22Rv1 (cell line): ENCODE measurements at regions not wholly inside any gene's neighbourhood (a gene's known extent, or its start where the extent isn't known, plus 50 kb on each side); places are given as distances from the start of the nearest gene placed in this dataset.

Experiments used
- H3K27ac ChIP-seq: fragments of 450-650 bp; 2 replicates; pipeline ENCODE4 v1.5.1; 2017
- ZFX ChIP-seq: fragments of 450-650 bp; IDR thresholded peaks from 2 replicates; pipeline ENCODE4 v1.6.1; 2017; ENCODE audit warnings: antibody characterized with exemption, borderline replicate concordance
- TF ChIP-seq, protein P1 (sequence below): fragments of 450-650 bp; IDR thresholded peaks from 2 replicates; pipeline ENCODE4 v1.5.1; 2017; ENCODE audit warnings: mild to moderate bottlenecking

DNA sequence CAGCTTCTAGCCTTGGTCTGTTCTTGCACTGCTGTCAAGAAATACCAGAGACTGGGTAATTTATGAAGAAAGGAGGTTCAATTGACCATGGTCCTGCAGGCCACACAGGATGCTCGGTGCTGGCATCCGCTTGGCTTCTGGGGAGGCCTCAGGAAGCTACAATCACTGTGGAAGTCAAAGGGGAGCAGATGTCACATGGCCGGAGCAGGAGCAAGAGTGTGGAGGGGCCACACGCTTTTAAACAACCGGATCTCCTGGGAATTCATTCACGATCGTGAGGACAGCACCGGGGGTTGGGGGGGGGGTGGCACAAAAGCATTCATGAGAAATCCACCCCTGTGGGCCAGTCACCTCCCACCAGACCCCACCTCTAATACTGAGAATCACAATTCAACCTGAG, 850.4 kb upstream of the SALL3 start:
- no peak for TF ChIP-seq ZFX
- TF ChIP-seq, protein P1, sequence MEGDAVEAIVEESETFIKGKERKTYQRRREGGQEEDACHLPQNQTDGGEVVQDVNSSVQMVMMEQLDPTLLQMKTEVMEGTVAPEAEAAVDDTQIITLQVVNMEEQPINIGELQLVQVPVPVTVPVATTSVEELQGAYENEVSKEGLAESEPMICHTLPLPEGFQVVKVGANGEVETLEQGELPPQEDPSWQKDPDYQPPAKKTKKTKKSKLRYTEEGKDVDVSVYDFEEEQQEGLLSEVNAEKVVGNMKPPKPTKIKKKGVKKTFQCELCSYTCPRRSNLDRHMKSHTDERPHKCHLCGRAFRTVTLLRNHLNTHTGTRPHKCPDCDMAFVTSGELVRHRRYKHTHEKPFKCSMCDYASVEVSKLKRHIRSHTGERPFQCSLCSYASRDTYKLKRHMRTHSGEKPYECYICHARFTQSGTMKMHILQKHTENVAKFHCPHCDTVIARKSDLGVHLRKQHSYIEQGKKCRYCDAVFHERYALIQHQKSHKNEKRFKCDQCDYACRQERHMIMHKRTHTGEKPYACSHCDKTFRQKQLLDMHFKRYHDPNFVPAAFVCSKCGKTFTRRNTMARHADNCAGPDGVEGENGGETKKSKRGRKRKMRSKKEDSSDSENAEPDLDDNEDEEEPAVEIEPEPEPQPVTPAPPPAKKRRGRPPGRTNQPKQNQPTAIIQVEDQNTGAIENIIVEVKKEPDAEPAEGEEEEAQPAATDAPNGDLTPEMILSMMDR, result no peak
- H3K27ac ChIP-seq, result no peak overlapping the region

DNA sequence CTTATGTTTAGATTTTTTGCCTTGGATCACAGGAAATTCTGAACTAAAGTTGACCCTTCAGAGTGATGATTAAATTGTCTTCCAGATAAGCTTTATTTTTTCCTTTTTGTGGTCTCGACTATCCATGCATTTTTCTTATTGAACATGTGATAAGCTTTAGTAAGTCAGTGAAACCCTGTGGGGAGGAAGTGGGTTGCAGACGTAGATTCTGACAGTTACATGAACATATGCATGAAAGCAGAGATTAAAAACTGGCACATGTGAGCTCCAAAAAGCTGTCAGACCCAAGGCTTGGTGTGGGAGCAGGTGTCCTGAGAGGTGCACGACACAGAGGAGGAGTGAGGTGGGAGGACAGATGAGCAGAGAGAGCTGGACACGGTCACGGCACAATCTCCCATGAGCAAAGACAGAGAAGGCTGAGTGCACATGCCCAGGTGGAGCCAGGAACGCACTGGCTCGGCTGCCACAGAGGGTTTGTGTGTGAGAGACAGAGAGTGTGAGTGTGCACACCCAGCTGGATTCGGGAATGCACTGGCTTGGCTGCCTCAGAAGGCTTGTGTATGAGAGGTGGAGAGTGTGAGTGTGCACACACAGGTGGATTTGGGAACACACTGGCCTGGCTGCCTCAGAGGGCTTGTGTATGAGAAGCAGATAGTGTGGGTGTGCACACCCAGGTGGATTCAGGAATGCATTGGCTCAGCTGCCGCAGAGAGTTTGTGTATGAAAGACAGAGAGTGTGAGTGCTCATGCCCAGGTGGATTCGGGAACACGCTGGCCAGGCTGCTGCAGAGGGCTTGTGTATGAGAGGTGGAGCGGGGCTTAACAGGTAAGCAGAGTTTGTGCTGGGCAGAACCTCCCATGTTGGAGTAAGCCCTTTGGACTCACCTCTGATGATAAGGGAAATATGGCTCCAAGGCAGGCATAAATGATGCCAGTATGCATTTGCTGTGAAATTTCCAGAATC, 849.1 kb upstream of the SALL3 start:
- TF ChIP-seq, protein P1, result no peak
- TF ChIP-seq ZFX, result no peak
- H3K27ac ChIP-seq, result no peak overlapping the region

DNA sequence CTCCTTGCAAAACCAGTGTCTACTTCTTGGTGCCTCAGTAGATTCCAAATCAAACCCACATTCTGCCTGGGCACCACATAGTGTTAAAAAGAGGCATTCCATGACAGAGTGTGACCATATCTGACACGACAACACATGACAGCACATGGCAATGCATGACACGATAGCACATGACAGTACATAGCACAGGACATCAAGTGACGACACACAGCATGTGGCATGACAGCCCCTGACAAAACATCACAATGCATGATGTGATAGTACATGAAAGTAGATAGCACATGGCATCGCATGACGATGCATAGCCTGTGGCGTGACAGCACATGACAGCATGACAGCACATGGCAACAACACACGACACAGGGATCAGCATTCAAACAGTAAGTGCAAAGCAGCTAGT, 845.9 kb upstream of the SALL3 start:
- no peak overlapping the region for H3K27ac ChIP-seq
- TF ChIP-seq, protein P1, result no peak
- TF ChIP-seq ZFX, result no peak

DNA sequence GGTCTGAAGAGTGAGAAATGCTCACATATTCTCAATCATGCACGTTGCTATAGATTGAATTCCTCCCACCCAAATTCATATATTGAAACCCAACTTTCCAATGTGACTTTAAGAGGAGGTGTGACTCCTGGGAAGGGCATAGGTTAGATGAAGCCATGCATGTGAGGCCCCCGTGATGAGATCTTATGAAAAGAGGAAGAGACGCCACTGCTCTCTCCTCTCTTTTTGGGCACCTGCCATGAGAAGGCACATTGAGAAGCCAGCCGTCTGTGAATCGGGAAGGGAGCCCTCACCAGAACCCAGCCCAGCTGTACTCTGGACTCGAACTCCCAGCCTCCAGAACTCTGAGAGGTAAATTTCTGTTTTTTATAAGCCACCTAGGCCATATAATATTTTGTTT, 842.6 kb upstream of the SALL3 start:
- no peak overlapping the region for H3K27ac ChIP-seq
- TF ChIP-seq, protein P1, result no peak
- TF ChIP-seq ZFX, result no peak

DNA sequence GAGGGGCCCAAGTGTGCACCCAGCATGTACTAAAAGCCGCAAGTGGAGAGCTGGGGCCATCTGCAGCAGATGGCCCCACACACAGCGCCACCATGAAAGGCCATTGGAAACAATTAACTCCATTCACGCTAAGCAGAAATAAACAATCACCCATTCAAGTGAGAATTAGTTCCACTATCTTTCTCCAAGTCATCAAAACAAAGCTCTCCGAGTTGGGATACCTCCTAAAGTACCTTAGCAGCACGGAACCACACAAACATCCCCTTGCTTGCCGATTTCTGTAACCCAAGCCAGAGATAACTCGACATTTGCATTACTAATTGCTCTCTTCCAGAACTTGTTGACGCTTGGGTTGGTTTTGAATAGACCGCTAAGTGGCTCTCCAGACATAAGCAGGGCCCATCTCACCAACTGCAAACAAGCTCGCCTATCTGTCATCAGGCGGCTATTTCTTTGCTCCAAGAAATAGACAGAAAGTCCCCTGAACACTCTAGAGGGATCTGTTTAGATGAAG, 840.6 kb upstream of the SALL3 start:
- no peak overlapping the region for H3K27ac ChIP-seq
- no peak for TF ChIP-seq ZFX
- TF ChIP-seq, protein P1, result no peak

DNA sequence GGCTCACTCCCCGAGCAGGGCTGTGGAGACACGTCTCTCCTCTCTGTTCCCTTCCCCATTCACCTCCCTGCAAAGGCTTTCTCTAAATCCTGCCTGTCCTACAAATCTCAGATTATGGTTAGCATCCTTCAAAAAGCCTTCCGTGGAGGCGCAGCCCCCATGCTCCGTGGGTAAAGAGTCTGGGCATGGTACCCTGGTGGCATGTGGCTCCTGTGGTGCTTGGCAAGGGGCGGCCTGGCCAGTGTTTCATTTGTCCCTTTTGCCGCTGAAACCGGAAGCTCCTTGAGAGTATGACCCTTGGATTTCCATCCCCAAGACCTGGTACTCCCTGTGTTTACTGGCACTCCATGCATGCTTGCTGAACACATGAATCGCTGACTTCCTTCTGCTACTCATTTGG, 839.3 kb upstream of the SALL3 start:
- TF ChIP-seq ZFX, result no peak
- TF ChIP-seq, protein P1, result no peak

DNA sequence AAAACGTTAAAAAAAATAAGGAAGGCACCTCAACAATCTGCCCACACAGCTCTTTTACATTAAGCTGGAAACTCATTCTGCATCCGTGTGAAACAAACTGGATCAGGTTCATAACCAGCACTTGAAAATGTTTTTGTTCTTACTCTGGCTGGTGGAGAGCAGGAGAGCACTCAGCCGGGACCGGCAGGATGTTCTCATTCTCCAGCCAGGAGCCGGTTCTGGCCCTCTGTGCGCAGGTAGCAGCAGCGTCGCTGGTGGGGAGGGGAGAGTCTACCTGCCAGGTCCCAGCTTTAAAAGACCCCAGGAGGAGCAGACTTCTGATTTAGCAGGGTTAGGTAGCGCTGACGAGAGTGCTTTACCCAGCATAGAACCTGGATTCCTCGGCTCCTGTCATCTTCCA, 834.9 kb upstream of the SALL3 start:
- no peak for TF ChIP-seq ZFX
- TF ChIP-seq, protein P1, result no peak
- H3K27ac ChIP-seq, result no peak overlapping the region

More for the DNA sequence above, 839.3 kb upstream of the SALL3 start:
- H3K27ac ChIP-seq, result no peak overlapping the region
